Esophagus muscularis mucosa (tissue), 4 donors: ENCODE measurements at regions not wholly inside any gene's neighbourhood (a gene's known extent, or its start where the extent isn't known, plus 50 kb on each side); places are given as distances from the start of the nearest gene placed in this dataset.

Source experiments
- EP300 ChIP-seq: sonication (generic); formaldehyde crosslinking; IDR thresholded peaks from one replicate; pipeline ENCODE4 v1.6.1; 2017; ENCODE audit warnings: antibody characterized with exemption
- POLR2A ChIP-seq: fragments of 450-650 bp; IDR thresholded peaks from one replicate; pipeline ENCODE4 v1.6.1; 2017; ENCODE audit warnings: antibody characterized with exemption, moderate library complexity, mild to moderate bottlenecking, low read depth
- POLR2AphosphoS5 ChIP-seq, 2 donors: sonication (generic); formaldehyde crosslinking; IDR thresholded peaks; one replicate each; pipeline ENCODE4 v1.6.1; 2017; ENCODE audit warnings: antibody characterized with exemption in 2 of 2
- TF ChIP-seq, protein P1 (sequence below), 3 experiments: fragments of 200-600 bp in 2 of 3; fragments of 450-650 bp in 1 of 3; sonication (generic) in 2 of 3; IDR thresholded peaks; one replicate each; pipeline ENCODE4 v1.5.1; 2017 to 2019; ENCODE audit warnings: antibody characterized with exemption in 3 of 3, mild to moderate bottlenecking in 2 of 3, moderate library complexity in 1 of 3

DNA sequence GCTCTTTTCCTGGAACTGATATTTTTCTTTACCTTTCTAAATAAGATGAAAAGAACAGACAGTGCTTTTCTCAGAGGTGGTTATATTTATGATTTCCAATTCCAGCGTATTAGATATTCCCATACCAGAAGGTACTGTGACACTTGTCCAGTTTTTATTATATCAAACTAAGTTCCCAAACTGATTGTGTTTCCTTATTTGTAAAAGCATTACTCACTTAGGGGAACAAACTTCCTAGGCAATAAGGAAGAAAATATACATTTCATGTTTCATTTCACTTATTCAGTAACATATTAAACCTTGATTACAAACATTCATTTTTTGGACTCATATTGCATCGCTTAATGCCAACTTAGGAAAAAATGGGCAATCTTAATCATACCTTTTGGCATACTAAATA, 1480.0 kb upstream of the NUDT12 start:
- TF ChIP-seq, protein P1, sequence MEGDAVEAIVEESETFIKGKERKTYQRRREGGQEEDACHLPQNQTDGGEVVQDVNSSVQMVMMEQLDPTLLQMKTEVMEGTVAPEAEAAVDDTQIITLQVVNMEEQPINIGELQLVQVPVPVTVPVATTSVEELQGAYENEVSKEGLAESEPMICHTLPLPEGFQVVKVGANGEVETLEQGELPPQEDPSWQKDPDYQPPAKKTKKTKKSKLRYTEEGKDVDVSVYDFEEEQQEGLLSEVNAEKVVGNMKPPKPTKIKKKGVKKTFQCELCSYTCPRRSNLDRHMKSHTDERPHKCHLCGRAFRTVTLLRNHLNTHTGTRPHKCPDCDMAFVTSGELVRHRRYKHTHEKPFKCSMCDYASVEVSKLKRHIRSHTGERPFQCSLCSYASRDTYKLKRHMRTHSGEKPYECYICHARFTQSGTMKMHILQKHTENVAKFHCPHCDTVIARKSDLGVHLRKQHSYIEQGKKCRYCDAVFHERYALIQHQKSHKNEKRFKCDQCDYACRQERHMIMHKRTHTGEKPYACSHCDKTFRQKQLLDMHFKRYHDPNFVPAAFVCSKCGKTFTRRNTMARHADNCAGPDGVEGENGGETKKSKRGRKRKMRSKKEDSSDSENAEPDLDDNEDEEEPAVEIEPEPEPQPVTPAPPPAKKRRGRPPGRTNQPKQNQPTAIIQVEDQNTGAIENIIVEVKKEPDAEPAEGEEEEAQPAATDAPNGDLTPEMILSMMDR (IDR thresholded peaks at IDR 0.05) = no peak
- TF ChIP-seq POLR2A (no peak), POLR2AphosphoS5 (IDR thresholded peaks at IDR 0.05) (no peak), EP300 (no peak)
